HG03139 (cell line): ENCODE measurements at regions not wholly inside any gene's neighbourhood (a gene's known extent, or its start where the extent isn't known, plus 50 kb on each side); places are given as distances from the start of the nearest gene placed in this dataset.

Experiments
- ATAC-seq: cut with Tn5 transposase; IDR thresholded peaks from one replicate; pipeline ENCODE4 v1.9.1; 2021; ENCODE audit not compliant: unreplicated experiment

- no peak for ATAC-seq
These were observed 348.6 kb downstream of the CXXC4 start for GRCh38 chr4:104146048-104146447.

GRCh38 chr4:104138116-104138515, 356.6 kb downstream of the CXXC4 start:
- no peak for ATAC-seq

GRCh38 chr4:104129243-104129642, 365.5 kb downstream of the CXXC4 start:
- ATAC-seq = no peak

- no peak for ATAC-seq
These were observed 365.9 kb downstream of the CXXC4 start for GRCh38 chr4:104128850-104129213.

- ATAC-seq = no peak
These were observed 366.5 kb downstream of the CXXC4 start for GRCh38 chr4:104128031-104128849.

- ATAC-seq = no peak
These were observed 371.7 kb downstream of the CXXC4 start for GRCh38 chr4:104123021-104123420.

- ATAC-seq = no peak
These were observed 376.9 kb downstream of the CXXC4 start for GRCh38 chr4:104117776-104118175.

- no peak for ATAC-seq
These were observed 380.8 kb downstream of the CXXC4 start for GRCh38 chr4:104113850-104114249.

GRCh38 chr4:104099141-104099540, 379.4 kb upstream of the TACR3 start:
- ATAC-seq = no peak

GRCh38 chr4:104093247-104093646, 373.5 kb upstream of the TACR3 start:
- ATAC-seq = no peak

GRCh38 chr4:104073229-104073628, 353.4 kb upstream of the TACR3 start:
- ATAC-seq = no peak

GRCh38 chr4:104066533-104066932, 346.7 kb upstream of the TACR3 start:
- no peak for ATAC-seq

- no peak for ATAC-seq
These were observed 345.1 kb upstream of the TACR3 start for GRCh38 chr4:104064646-104065577.

GRCh38 chr4:104063341-104063740, 343.6 kb upstream of the TACR3 start:
- ATAC-seq = no peak

GRCh38 chr4:104044369-104044768, 324.6 kb upstream of the TACR3 start:
- ATAC-seq = no peak

- ATAC-seq = no peak
These were observed 313.1 kb upstream of the TACR3 start for GRCh38 chr4:104032896-104033295.

- ATAC-seq = no peak
These were observed 305.5 kb upstream of the TACR3 start for GRCh38 chr4:104025251-104025650.

GRCh38 chr4:104022831-104023230, 303.0 kb upstream of the TACR3 start:
- ATAC-seq = no peak

- no peak for ATAC-seq
These were observed 302.4 kb upstream of the TACR3 start for GRCh38 chr4:104022226-104022625.

GRCh38 chr4:104020641-104021040, 300.9 kb upstream of the TACR3 start:
- no peak for ATAC-seq

GRCh38 chr4:104017213-104017612, 297.4 kb upstream of the TACR3 start:
- no peak for ATAC-seq

- no peak for ATAC-seq
These were observed 295.9 kb upstream of the TACR3 start for GRCh38 chr4:104015680-104016079.
